ENCODE measurements at regions not wholly inside any gene's neighbourhood (a gene's known extent, or its start where the extent isn't known, plus 50 kb on each side); places are given as distances from the start of the nearest gene placed in this dataset.

GRCh38 chr7:25891591-25891990, 260.4 kb upstream of the NFE2L3 start:
- TF ChIP-seq CTCF (conservative IDR thresholded peaks at IDR 0.05 in 1 of 2, IDR thresholded peaks at IDR 0.05 in 1 of 2; ENCODE audit: low read depth in 1 of 2, low read length in 2 of 2) (no peak), EZH2 (IDR thresholded peaks at IDR 0.05; ENCODE audit: low read length, missing control alignments) (no peak)
